ENCODE measurements at regions not wholly inside any gene's neighbourhood (a gene's known extent, or its start where the extent isn't known, plus 50 kb on each side); places are given as distances from the start of the nearest gene placed in this dataset.
"Not testable (repeated sequence)": the region's sequence is repeated elsewhere in the genome, so short reads cannot be mapped to it uniquely, and the experiment has no call there.

DNA sequence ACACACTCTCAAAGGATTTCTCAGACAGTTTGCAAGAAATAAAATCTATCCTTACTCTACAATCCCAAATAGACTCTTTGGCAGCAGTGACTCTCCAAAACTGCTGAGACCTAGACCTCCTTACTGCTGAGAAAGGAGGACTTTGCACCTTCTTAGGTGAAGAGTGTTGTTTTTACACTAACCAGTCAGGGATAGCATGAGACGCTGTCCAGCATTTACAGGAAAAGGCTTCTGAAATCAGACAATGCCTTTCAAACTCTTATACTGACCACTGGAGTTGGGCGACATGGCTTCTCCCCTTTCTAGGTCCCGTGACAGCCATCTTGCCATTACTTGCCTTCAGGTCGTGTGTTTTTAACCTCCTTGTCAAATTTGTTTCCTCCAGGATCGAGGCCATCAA, 268.4 kb downstream of the S1PR1 start:
- TF ChIP-seq, protein P1, sequence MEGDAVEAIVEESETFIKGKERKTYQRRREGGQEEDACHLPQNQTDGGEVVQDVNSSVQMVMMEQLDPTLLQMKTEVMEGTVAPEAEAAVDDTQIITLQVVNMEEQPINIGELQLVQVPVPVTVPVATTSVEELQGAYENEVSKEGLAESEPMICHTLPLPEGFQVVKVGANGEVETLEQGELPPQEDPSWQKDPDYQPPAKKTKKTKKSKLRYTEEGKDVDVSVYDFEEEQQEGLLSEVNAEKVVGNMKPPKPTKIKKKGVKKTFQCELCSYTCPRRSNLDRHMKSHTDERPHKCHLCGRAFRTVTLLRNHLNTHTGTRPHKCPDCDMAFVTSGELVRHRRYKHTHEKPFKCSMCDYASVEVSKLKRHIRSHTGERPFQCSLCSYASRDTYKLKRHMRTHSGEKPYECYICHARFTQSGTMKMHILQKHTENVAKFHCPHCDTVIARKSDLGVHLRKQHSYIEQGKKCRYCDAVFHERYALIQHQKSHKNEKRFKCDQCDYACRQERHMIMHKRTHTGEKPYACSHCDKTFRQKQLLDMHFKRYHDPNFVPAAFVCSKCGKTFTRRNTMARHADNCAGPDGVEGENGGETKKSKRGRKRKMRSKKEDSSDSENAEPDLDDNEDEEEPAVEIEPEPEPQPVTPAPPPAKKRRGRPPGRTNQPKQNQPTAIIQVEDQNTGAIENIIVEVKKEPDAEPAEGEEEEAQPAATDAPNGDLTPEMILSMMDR (IDR thresholded peaks at IDR 0.05): not testable (repeated sequence)
- TF ChIP-seq POLR2A (IDR thresholded peaks at IDR 0.05; ENCODE audit: low read depth): not testable (repeated sequence)
